NCI-H1048 (cell line): ENCODE measurements at regions not wholly inside any gene's neighbourhood (a gene's known extent, or its start where the extent isn't known, plus 50 kb on each side); places are given as distances from the start of the nearest gene placed in this dataset.

Experiments
- DNase-seq: peaks from one replicate; lab custom pipeline; 2025; lab: John Stamatoyannopoulos, UW

GRCh38 chr2:43086451-43087221 is 139.8 kb downstream of the ZFP36L2 start:
- DNase-seq = no peak

GRCh38 chr2:43085929-43086328 is 140.5 kb downstream of the ZFP36L2 start:
- DNase-seq = no peak

- no peak for DNase-seq
These were observed 140.9 kb downstream of the ZFP36L2 start for GRCh38 chr2:43085505-43085904.

GRCh38 chr2:43084699-43085091 is 141.7 kb downstream of the ZFP36L2 start:
- DNase-seq = no peak

- DNase-seq = no peak
These were observed 142.4 kb downstream of the ZFP36L2 start for GRCh38 chr2:43083710-43084698.

GRCh38 chr2:43082903-43083677 is 143.3 kb downstream of the ZFP36L2 start:
- DNase-seq = no peak

GRCh38 chr2:43082111-43082894 is 144.1 kb downstream of the ZFP36L2 start:
- DNase-seq = no peak

GRCh38 chr2:43081131-43081765 is 145.2 kb downstream of the ZFP36L2 start:
- no peak for DNase-seq

GRCh38 chr2:43080571-43081021 is 145.8 kb downstream of the ZFP36L2 start:
- DNase-seq = no peak

GRCh38 chr2:43078781-43079755 is 147.3 kb downstream of the ZFP36L2 start:
- no peak for DNase-seq

- no peak for DNase-seq
These were observed 148.1 kb downstream of the ZFP36L2 start for GRCh38 chr2:43078301-43078700.

- no peak for DNase-seq
These were observed 148.5 kb downstream of the ZFP36L2 start for GRCh38 chr2:43077876-43078275.

GRCh38 chr2:43076676-43077075 is 149.7 kb downstream of the ZFP36L2 start:
- no peak for DNase-seq

- DNase-seq = no peak
These were observed 150.4 kb downstream of the ZFP36L2 start for GRCh38 chr2:43075811-43076585.

GRCh38 chr2:43075054-43075593 is 151.3 kb downstream of the ZFP36L2 start:
- no peak for DNase-seq

GRCh38 chr2:43074592-43075053 is 151.8 kb downstream of the ZFP36L2 start:
- DNase-seq = no peak

- no peak for DNase-seq
These were observed 152.4 kb downstream of the ZFP36L2 start for GRCh38 chr2:43074052-43074451.

- DNase-seq = no peak
These were observed 153.0 kb downstream of the ZFP36L2 start for GRCh38 chr2:43073401-43073825.
